ENCODE measurements at regions not wholly inside any gene's neighbourhood (a gene's known extent, or its start where the extent isn't known, plus 50 kb on each side); places are given as distances from the start of the nearest gene placed in this dataset.

DNA sequence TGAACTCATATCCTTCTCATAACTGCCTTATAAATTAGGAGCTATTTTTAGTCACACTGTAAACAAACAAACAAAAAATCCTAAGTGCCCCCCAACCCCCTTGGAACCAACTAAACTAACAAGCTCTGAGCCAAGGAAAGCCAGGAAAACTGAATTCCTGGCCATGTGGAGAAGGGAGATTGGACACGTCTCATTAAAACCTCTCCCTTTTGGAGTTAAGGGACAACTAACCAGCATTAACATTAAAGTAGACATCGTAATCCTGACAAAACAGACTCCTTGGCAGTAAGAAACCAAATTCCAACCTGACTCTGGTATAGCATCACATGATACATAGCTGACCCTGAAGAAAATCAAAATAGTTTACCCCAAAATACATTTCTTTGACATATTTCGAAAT, 937.1 kb upstream of the GRIA3 start:
- TF ChIP-seq, protein P1, sequence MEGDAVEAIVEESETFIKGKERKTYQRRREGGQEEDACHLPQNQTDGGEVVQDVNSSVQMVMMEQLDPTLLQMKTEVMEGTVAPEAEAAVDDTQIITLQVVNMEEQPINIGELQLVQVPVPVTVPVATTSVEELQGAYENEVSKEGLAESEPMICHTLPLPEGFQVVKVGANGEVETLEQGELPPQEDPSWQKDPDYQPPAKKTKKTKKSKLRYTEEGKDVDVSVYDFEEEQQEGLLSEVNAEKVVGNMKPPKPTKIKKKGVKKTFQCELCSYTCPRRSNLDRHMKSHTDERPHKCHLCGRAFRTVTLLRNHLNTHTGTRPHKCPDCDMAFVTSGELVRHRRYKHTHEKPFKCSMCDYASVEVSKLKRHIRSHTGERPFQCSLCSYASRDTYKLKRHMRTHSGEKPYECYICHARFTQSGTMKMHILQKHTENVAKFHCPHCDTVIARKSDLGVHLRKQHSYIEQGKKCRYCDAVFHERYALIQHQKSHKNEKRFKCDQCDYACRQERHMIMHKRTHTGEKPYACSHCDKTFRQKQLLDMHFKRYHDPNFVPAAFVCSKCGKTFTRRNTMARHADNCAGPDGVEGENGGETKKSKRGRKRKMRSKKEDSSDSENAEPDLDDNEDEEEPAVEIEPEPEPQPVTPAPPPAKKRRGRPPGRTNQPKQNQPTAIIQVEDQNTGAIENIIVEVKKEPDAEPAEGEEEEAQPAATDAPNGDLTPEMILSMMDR (IDR thresholded peaks at IDR 0.05): no peak
- TF ChIP-seq POLR2A (IDR thresholded peaks at IDR 0.05): no peak

All from testis (tissue), 2 donors.